Mesodermal cell (in vitro differentiated cells): ENCODE measurements at regions not wholly inside any gene's neighbourhood (a gene's known extent, or its start where the extent isn't known, plus 50 kb on each side); places are given as distances from the start of the nearest gene placed in this dataset.

Source experiments
- H3K27ac ChIP-seq: 2 replicates; pipeline ENCODE4 v1.7.0; 2013; ENCODE audit warnings: mild to moderate bottlenecking, low read depth, low read length, moderate library complexity; ENCODE audit not compliant: severe bottlenecking
- H3K36me3 ChIP-seq: 2 replicates; pipeline ENCODE4 v1.7.1; 2013; ENCODE audit warnings: mild to moderate bottlenecking, low read length, moderate library complexity; ENCODE audit not compliant: control insufficient read depth, insufficient read depth
- H3K4me1 ChIP-seq: one replicate; pipeline ENCODE4 v1.7.1; 2013; ENCODE audit warnings: mild to moderate bottlenecking, low read length; ENCODE audit not compliant: insufficient read depth, control insufficient read depth, poor library complexity, severe bottlenecking
- H3K4me3 ChIP-seq: 2 replicates; pipeline ENCODE4 v1.7.0; 2013; ENCODE audit warnings: low read length, control low read depth, mild to moderate bottlenecking; ENCODE audit not compliant: insufficient read depth, poor library complexity, severe bottlenecking; ENCODE audit errors: extremely low read depth
- H3K9me3 ChIP-seq: 2 replicates; pipeline ENCODE4 v1.7.1; 2013; ENCODE audit warnings: mild to moderate bottlenecking, low read length, moderate library complexity; ENCODE audit not compliant: control insufficient read depth
- WGBS, 2 experiments: methylation state at CpG; one replicate each; pipeline ENCODE4 v1.1.5; 2013; ENCODE audit warnings: missing lambda C conversion rate in 2 of 2; ENCODE audit not compliant: insufficient coverage in 2 of 2; 5-methylcytosine and 5-hydroxymethylcytosine counted together

DNA sequence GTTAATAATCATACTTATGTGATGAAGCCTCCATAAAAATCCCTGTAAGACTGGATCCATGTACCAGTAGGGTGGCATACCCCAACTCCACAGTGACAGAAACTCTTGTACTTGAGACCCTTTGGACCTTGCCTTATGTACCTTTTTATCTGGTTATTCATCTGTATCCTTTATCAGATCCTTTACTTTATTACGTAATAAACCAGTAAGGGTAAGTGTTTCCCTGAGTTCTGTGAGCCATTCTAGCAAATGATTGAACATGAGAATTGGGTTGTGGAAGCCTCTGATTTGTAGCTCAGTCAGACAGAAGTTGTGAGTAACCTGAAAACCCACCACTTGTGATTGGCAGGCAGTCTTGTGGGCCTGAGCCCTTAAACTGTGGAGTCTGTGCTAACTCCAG is 229.7 kb downstream of the FOXA2 start:
- no CpG with 5 or more reads among the region's 1 CpG for whole genome bisulfite sequencing, 2 experiments
- Histone ChIP-seq H3K9me3 (no peaks in the 10 kb centered on the region), H3K27ac (no peak overlapping the region), H3K4me1 (no peaks in the 10 kb centered on the region), H3K4me3 (no peak overlapping the region), H3K36me3 (no peaks in the 10 kb centered on the region)

DNA sequence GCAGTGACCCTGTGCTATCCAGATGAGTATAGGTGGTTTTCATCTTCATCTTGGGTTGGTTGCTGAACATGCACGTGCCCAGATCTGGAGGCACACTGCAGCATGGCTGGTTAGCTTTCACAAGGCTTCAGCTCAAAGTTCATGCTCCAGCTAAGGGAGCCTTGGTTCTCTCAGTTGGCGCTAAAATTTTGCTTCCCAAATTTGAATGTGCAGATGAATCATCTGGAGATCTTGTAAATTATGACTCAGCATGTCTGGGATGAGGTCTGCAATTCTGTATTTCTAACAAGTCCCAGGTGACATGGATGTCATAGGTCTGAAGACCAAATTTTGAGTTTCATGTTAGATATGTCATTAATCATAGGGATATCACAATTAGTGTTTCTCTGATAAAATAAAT is 230.8 kb downstream of the FOXA2 start:
- no peaks in the 10 kb centered on the region for H3K9me3 ChIP-seq
- no peak overlapping the region for H3K27ac ChIP-seq
- H3K36me3 ChIP-seq: no peaks in the 10 kb centered on the region
- H3K4me1 ChIP-seq: no peaks in the 10 kb centered on the region
- H3K4me3 ChIP-seq: no peak overlapping the region
- WGBS, 2 experiments: 56 to 100% methylated on average over 2 of the region's 2 CpGs

DNA sequence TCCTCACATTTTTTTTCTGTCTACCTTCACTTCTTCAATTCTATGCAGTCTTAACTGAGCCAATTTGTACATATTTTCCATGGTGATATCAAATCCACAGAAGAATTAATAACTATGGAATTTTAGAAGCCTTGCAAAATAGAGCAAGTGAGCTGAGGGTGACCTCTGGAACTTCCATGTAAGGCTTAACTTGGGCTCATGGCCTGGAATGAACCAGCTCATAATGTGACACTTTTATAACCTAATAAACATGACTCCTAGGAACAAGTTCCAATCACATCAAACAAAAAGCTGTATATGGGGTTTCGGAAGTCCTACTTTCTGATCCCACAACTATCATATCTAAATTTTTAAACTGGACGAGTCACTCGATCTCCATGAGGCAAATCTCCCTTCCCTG is 232.4 kb downstream of the FOXA2 start:
- no peaks in the 10 kb centered on the region for H3K36me3 ChIP-seq
- 88 to 89% methylated on average over 3 of the region's 3 CpGs for WGBS, 2 experiments
- no peaks in the 10 kb centered on the region for H3K9me3 ChIP-seq
- no peak overlapping the region for H3K27ac ChIP-seq
- no peak overlapping the region for H3K4me3 ChIP-seq
- H3K4me1 ChIP-seq: no peaks in the 10 kb centered on the region

DNA sequence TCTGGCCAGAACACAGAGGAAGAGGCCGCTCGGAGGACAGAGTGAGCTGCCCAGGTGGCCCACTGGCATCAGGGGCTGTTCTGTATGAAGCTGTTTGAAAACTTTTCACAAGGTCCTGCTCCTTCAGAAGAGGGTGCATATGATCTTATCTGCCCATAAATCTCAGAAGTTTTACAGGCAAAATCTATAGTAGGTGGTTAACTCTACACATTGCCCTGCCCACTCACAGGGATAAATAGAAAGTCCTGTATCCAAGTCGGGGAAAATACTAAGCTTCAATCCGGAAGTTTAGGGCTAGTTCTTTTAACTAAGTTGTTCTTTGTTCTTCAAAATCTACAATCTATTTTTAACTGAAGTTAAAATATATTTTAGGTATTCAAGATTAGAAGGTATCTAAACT is 233.7 kb downstream of the FOXA2 start:
- Histone ChIP-seq H3K4me3 (no peak overlapping the region), H3K36me3 (no peaks in the 10 kb centered on the region), H3K4me1 (no peaks in the 10 kb centered on the region), H3K9me3 (no peaks in the 10 kb centered on the region), H3K27ac (no peak overlapping the region)
- WGBS, 2 experiments: 94% methylated on average over 2 of the region's 4 CpGs; no CpG with 5 or more reads in 1 of the 2 experiments

DNA sequence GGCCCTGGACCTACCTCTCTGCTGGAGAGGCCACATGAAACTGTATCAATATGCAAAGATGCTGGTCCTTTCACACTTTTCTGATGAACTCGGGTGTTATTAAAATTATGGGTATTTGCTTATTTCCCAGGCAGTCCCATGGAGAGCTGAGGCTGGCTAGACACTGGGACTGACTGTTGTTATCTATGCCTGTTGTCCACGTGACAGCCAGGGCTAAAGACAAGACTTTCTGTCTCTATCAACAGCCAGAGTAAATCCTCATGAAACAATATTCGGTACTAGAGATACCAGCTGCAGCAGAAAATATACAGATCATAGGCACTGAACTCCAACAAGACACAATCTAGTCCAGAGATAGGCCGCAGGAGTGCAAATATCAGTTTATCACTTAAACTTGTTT is 236.4 kb downstream of the FOXA2 start:
- Histone ChIP-seq H3K27ac (no peak overlapping the region), H3K36me3 (no peaks in the 10 kb centered on the region), H3K9me3 (no peaks in the 10 kb centered on the region), H3K4me3 (no peak overlapping the region), H3K4me1 (no peaks in the 10 kb centered on the region)
- 84 to 89% methylated on average over 1 to 3 of the region's 4 CpGs for WGBS, 2 experiments

- Histone ChIP-seq H3K36me3 (no peaks in the 10 kb centered on the region), H3K27ac (no peak overlapping the region), H3K4me3 (no peak overlapping the region), H3K9me3 (no peaks in the 10 kb centered on the region), H3K4me1 (no peaks in the 10 kb centered on the region)
- WGBS, 2 experiments: 86 to 95% methylated on average over 3 of the region's 4 CpGs
These were observed 237.7 kb downstream of the FOXA2 start for GRCh38 chr20:22346716-22347115.

- Histone ChIP-seq H3K27ac (no peak overlapping the region), H3K36me3 (no peaks in the 10 kb centered on the region), H3K4me3 (no peak overlapping the region), H3K9me3 (no peaks in the 10 kb centered on the region), H3K4me1 (no peaks in the 10 kb centered on the region)
- WGBS, 2 experiments: 92 to 97% methylated on average over 20 to 27 of the region's 29 CpGs
These were observed 240.8 kb downstream of the FOXA2 start for GRCh38 chr20:22343612-22344011.

- Histone ChIP-seq H3K4me1 (no peaks in the 10 kb centered on the region), H3K27ac (no peak overlapping the region), H3K9me3 (no peaks in the 10 kb centered on the region), H3K36me3 (no peaks in the 10 kb centered on the region), H3K4me3 (no peak overlapping the region)
- 83 to 85% methylated on average over 2 of the region's 4 CpGs for WGBS, 2 experiments
These were observed 242.0 kb downstream of the FOXA2 start for GRCh38 chr20:22342410-22342809.

- no peaks in the 10 kb centered on the region for H3K4me1 ChIP-seq
- no peak overlapping the region for H3K4me3 ChIP-seq
- 56 to 84% methylated on average over 2 to 4 of the region's 6 CpGs for WGBS, 2 experiments
- H3K27ac ChIP-seq: no peak overlapping the region
- H3K9me3 ChIP-seq: no peaks in the 10 kb centered on the region
- H3K36me3 ChIP-seq: no peaks in the 10 kb centered on the region
These were observed 242.9 kb downstream of the FOXA2 start for GRCh38 chr20:22341508-22341907.

GRCh38 chr20:22339946-22340345 is 244.4 kb downstream of the FOXA2 start:
- no peaks in the 10 kb centered on the region for H3K36me3 ChIP-seq
- WGBS, 2 experiments: 67 to 83% methylated on average over 2 to 3 of the region's 5 CpGs
- H3K4me1 ChIP-seq: no peaks in the 10 kb centered on the region
- H3K9me3 ChIP-seq: no peaks in the 10 kb centered on the region
- H3K27ac ChIP-seq: no peak overlapping the region
- H3K4me3 ChIP-seq: no peak overlapping the region

DNA sequence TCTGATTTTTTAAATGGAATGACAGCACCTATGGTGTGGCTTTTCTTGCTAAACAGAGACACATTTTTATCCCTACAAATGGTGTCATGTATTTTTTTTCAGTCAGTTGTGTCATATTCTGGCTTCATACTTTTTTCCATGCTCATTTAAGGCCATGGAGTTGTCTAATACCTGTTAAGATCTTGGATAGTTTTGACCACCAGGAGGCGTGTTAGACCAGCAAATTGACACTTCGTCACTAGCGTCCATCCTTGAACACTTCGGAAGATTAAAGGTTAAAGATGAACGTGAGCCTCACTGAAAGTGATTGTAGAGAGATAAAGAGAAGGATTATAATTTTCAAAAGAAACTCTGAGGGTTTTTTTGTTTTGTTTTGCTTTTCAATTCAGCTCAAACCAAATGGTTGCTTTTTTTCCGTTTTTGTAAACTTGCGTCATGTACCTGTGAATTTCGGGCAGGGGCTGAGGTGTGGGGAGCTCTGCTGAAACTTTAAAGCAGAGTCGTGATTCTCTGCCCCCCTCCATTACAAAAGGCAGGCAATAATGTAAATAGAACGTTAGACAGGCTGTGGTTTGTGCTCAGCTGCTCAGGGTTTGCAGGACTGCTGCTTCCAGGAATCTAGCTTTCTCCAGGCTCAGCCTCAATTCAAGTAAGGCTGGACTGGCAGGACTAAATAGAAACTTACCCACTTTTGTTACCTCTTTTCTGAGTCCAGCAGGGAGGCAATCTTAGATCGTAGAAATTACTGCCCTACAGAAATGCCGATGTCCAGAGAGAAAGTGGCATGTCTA is 245.1 kb downstream of the FOXA2 start:
- 29 to 43% methylated on average over 7 to 10 of the region's 12 CpGs for WGBS, 2 experiments
- H3K4me3 ChIP-seq: no peak overlapping the region
- no peak overlapping the region for H3K27ac ChIP-seq
- no peaks in the 10 kb centered on the region for H3K9me3 ChIP-seq
- no peaks in the 10 kb centered on the region for H3K4me1 ChIP-seq
- no peaks in the 10 kb centered on the region for H3K36me3 ChIP-seq
